Fibroblast of villous mesenchyme (primary cell): ENCODE measurements at regions not wholly inside any gene's neighbourhood (a gene's known extent, or its start where the extent isn't known, plus 50 kb on each side); places are given as distances from the start of the nearest gene placed in this dataset.

ENCODE experiments used
- DNase-seq: peaks from one replicate; pipeline ENCODE4 v3.0.0-alpha.2; 2010; ENCODE audit warnings: low read depth
- H3K4me3 ChIP-seq: 2 replicates; pipeline ENCODE4 v1.5.1; 2011; ENCODE audit warnings: low read depth, mild to moderate bottlenecking, low read length
- TF ChIP-seq, protein P1 (sequence below): IDR thresholded peaks from 2 replicates; pipeline ENCODE4 v1.5.1; 2012; ENCODE audit warnings: low read depth, mild to moderate bottlenecking, low read length; ENCODE audit not compliant: insufficient read depth

DNA sequence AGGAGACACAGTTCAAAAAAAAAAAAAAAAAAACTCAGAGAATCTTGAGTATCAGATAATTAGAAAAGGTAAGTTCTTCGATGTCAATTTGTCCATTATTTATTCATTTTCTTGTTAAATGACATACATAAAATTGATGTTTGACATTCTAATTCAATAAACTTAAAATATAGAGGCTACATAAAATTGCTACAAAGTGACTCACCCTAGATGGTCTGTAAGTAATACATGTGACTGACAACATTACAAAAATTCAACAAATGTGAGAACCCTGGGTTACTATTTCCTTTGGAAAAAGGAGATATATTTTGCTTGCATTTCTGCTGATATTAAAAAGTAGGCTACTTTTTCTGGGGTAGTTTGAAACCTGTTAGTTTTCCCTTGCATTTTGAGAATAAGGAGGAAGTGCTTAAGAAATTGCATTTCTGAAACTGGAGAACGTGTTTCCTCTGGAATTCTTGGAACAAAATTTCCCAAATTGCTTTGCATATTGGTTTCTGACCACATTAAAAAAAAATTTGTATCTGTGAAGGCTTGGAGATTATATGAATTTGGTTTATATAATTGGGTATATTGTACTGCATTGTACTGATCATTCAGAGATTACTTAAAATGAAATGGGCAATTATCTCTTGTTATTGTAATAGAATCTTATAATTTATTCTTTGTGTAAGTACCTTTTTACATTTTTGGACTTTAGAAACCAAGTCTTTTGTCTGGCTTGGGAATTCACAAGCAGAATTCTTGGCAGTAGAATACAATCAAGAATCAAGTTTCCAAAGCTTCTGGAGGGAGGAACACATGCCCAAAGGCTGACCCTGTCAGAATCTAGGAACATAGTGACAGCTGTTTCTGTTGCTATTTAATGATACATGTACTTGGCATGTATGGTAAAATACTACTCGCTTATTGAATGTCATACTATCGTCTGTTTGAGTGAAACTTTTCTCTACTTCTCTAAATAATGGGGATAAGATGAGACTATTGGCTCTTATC is 106.1 kb downstream of the DSEL start:
- DNase-seq = no peak
- TF ChIP-seq, protein P1, sequence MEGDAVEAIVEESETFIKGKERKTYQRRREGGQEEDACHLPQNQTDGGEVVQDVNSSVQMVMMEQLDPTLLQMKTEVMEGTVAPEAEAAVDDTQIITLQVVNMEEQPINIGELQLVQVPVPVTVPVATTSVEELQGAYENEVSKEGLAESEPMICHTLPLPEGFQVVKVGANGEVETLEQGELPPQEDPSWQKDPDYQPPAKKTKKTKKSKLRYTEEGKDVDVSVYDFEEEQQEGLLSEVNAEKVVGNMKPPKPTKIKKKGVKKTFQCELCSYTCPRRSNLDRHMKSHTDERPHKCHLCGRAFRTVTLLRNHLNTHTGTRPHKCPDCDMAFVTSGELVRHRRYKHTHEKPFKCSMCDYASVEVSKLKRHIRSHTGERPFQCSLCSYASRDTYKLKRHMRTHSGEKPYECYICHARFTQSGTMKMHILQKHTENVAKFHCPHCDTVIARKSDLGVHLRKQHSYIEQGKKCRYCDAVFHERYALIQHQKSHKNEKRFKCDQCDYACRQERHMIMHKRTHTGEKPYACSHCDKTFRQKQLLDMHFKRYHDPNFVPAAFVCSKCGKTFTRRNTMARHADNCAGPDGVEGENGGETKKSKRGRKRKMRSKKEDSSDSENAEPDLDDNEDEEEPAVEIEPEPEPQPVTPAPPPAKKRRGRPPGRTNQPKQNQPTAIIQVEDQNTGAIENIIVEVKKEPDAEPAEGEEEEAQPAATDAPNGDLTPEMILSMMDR = no peak
- H3K4me3 ChIP-seq = no peak overlapping the region

- H3K4me3 ChIP-seq = no peak overlapping the region
- TF ChIP-seq, protein P1 = no peak
- DNase-seq = no peak
Observed at GRCh38 chr18:67408240-67408639, 108.3 kb downstream of the DSEL start.

GRCh38 chr18:67406714-67407113 is 109.8 kb downstream of the DSEL start:
- H3K4me3 ChIP-seq = no peak overlapping the region
- TF ChIP-seq, protein P1 = no peak
- no peak for DNase-seq

GRCh38 chr18:67402543-67402942 is 114.0 kb downstream of the DSEL start:
- no peak overlapping the region for H3K4me3 ChIP-seq
- TF ChIP-seq, protein P1 = no peak
- peak; percentile 37 for DNase-seq

- no peak for DNase-seq
- H3K4me3 ChIP-seq = no peak overlapping the region
Observed at GRCh38 chr18:67400502-67401117, 115.9 kb downstream of the DSEL start.

DNA sequence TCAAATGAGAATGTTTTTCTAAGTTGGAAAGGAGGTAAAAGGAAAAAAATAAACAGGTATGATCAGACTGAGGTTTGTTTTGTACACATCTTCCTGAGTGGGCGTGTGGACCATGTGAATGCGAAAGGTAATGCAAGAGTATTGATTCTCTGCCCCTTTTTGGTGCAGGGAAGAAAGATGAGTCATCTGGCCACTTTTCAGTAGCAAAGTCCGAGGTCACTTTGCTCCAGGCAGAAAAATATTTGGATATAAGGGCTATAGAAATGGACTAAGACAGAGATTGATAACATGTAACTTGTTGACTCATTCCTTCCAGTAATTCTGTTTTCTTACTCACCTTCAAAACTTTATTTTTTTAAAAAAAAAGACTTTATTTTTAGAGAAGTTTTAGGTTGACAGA is 130.5 kb downstream of the DSEL start:
- no peak overlapping the region for H3K4me3 ChIP-seq
- no peak for DNase-seq
- TF ChIP-seq, protein P1 = no peak

More at GRCh38 chr18:67400502-67401117, 115.9 kb downstream of the DSEL start:
- TF ChIP-seq, protein P1 = no peak
